ENCODE measurements at regions not wholly inside any gene's neighbourhood (a gene's known extent, or its start where the extent isn't known, plus 50 kb on each side); places are given as distances from the start of the nearest gene placed in this dataset.
"Not testable (repeated sequence)": the region's sequence is repeated elsewhere in the genome, so short reads cannot be mapped to it uniquely, and the experiment has no call there.

DNA sequence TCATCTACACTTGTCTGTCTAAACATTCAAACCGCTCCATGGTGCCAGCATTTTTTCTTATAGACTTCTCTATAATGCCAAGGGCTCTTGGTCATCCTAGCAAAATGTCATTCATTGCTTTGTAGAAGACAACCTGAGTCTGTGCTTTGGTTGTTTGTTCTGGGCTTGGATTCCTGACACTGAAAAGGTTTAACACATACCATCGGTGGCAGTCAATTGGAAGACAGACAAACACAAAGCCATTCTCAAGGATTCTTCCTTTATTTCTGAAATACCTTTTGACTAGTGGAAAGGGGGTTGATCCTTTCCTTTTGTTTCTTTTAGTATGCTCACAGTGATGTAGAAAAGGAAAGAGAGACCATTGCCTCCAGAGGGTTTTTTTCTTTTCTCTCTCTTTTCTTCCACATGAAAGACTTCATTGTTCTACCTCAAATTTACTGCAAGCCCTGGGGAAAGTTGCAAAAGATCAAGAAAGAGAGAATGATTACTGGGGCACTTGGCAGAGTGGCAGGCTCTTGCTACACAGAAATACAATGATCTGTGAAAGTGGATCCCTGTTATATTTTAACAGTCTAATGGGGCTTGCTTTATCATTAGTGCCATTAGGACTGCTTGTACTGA lies 66.4 kb upstream of the TMC1 start:
- H3K27me3 ChIP-seq (ENCODE audit: control insufficient read depth, insufficient read depth, low read length, poor library complexity, severe bottlenecking), result no peaks in the 10 kb centered on the region
- H3K27ac ChIP-seq (ENCODE audit: insufficient read depth, low read depth, low read length, poor library complexity, severe bottlenecking), result peak overlapping the region; percentile 81
- no peaks in the 10 kb centered on the region for H3K9me3 ChIP-seq (ENCODE audit: control insufficient read depth, low read length)
- H3K36me3 ChIP-seq (ENCODE audit: control insufficient read depth, insufficient read depth, low read length), result no peaks in the 10 kb centered on the region
- 19 to 29% methylated on average over 2 of the region's 2 CpGs for WGBS, 2 experiments
- peaks cover 30% of the 10 kb centered on the region for H3K4me1 ChIP-seq (ENCODE audit: control insufficient read depth, insufficient read depth, low read length)
- H3K4me3 ChIP-seq (ENCODE audit: insufficient read depth, low read depth, low read length), result no peak overlapping the region

DNA sequence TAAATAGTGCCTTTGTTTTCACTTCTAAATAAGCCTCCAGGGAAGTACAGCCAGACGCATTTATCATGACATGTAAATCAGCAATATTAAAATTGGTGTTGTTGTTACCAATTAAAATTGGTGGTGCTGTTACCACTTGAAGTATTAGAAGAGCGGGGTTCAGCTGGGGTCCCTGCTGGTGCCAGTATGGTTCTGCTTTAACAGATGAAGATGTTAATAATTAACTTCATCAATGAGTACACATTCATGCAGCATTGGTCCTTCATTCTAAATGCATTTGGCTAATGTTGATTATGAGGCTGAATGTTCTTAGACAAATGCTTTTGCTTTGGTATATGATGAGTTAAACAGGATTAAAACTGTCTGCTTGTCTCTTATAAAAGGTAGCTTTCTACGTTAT lies 67.6 kb upstream of the TMC1 start:
- H3K36me3 ChIP-seq (ENCODE audit: control insufficient read depth, insufficient read depth, low read length), result no peaks in the 10 kb centered on the region
- H3K27me3 ChIP-seq (ENCODE audit: control insufficient read depth, insufficient read depth, low read length, poor library complexity, severe bottlenecking), result no peaks in the 10 kb centered on the region
- no peaks in the 10 kb centered on the region for H3K9me3 ChIP-seq (ENCODE audit: control insufficient read depth, low read length)
- no peak overlapping the region for H3K4me3 ChIP-seq (ENCODE audit: insufficient read depth, low read depth, low read length)
- WGBS, 2 experiments, result 92 to 97% methylated on average over 3 of the region's 3 CpGs
- H3K27ac ChIP-seq (ENCODE audit: insufficient read depth, low read depth, low read length, poor library complexity, severe bottlenecking), result no peak overlapping the region
- H3K4me1 ChIP-seq (ENCODE audit: control insufficient read depth, insufficient read depth, low read length), result peaks cover 23% of the 10 kb centered on the region

DNA sequence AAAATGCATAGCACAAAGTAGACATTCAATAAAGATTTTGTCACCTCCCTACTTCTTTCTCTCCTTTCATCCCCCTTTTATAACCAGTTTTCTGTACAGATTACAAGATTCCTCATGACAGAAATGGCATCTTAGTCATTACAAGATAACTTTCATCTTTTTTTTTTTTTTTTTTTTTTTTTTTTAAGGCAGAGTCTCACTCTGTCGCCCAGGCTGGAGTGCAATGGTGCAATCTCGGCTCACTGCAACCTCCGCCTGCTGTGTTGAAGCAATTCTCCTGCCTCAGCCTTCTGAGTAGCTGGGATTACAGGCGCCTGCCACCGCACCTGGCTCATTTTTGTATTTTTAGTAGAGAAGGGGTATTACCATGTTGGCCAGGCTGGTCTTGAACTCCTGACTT lies 75.2 kb upstream of the TMC1 start:
- not testable (repeated sequence) for H3K36me3 ChIP-seq (ENCODE audit: control insufficient read depth, insufficient read depth, low read length); H3K9me3 ChIP-seq (ENCODE audit: control insufficient read depth, low read length); H3K27me3 ChIP-seq (ENCODE audit: control insufficient read depth, insufficient read depth, low read length, poor library complexity, severe bottlenecking); H3K27ac ChIP-seq (ENCODE audit: insufficient read depth, low read depth, low read length, poor library complexity, severe bottlenecking); H3K4me1 ChIP-seq (ENCODE audit: control insufficient read depth, insufficient read depth, low read length); H3K4me3 ChIP-seq (ENCODE audit: insufficient read depth, low read depth, low read length)
- 92% methylated on average over 5 of the region's 5 CpGs for WGBS, 2 experiments

DNA sequence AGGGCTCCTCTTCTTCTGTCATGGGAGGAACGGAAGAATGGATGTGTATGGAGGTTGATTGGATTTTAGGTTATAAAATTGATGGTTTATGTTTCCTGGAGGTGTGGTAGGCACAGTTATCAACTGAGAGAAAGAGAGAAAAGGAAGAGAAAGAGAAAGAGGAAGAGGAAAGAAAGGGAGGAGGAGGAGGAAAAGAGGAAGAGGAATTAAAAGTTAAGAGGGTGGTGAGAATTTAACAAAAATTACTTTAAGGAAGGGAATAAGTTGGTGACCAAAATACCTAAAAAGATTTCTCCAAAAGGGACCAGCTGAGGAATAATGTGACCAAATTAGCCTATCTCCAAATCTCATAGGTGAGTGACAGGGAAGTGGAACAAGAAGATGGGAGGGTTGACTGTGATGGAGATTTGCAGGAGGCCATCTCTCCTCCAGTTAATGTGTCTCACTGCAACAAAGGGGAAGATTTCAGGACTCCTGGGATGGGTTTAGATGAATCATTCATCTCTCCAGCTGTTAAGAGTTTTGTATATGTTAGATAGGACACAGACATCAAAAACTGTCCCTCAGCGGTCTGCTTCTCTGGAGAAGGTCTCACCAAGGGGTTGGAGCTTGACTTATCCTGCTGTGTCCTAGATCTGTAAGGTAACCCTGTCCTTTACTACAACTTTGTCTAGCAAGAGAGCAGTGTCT lies 76.0 kb upstream of the TMC1 start:
- WGBS, 2 experiments, result 94 to 98% methylated on average over 2 of the region's 2 CpGs
- no peaks in the 10 kb centered on the region for H3K9me3 ChIP-seq (ENCODE audit: control insufficient read depth, low read length)
- no peaks in the 10 kb centered on the region for H3K36me3 ChIP-seq (ENCODE audit: control insufficient read depth, insufficient read depth, low read length)
- H3K4me1 ChIP-seq (ENCODE audit: control insufficient read depth, insufficient read depth, low read length), result peaks cover 14% of the 10 kb centered on the region
- no peak overlapping the region for H3K27ac ChIP-seq (ENCODE audit: insufficient read depth, low read depth, low read length, poor library complexity, severe bottlenecking)
- no peaks in the 10 kb centered on the region for H3K27me3 ChIP-seq (ENCODE audit: control insufficient read depth, insufficient read depth, low read length, poor library complexity, severe bottlenecking)
- no peak overlapping the region for H3K4me3 ChIP-seq (ENCODE audit: insufficient read depth, low read depth, low read length)

DNA sequence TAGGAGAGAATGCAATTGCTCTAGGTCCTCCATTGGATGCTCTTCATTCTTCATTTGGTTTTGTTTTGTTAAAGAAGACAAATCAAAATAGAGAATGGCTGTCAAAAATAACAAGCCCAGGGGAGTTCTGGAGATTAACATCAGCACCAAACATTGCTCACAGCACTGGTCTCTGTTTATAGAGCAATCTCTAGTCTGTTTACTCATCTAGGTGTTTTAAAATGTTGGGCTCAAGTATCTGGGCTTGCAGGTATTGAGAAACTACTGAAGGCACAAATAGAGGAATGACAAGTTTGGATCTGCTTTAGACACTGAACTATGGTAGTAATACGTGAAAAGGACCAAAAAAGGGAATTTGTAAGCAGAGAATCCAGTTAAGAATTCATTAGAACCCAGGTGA lies 77.0 kb upstream of the TMC1 start:
- Histone ChIP-seq H3K36me3 (ENCODE audit: control insufficient read depth, insufficient read depth, low read length) (no peaks in the 10 kb centered on the region), H3K4me3 (ENCODE audit: insufficient read depth, low read depth, low read length) (no peak overlapping the region), H3K9me3 (ENCODE audit: control insufficient read depth, low read length) (no peaks in the 10 kb centered on the region), H3K27me3 (ENCODE audit: control insufficient read depth, insufficient read depth, low read length, poor library complexity, severe bottlenecking) (no peaks in the 10 kb centered on the region), H3K27ac (ENCODE audit: insufficient read depth, low read depth, low read length, poor library complexity, severe bottlenecking) (no peak overlapping the region), H3K4me1 (ENCODE audit: control insufficient read depth, insufficient read depth, low read length) (peaks cover 14% of the 10 kb centered on the region)
- 89 to 90% methylated on average over 1 of the region's 1 CpG for WGBS, 2 experiments

DNA sequence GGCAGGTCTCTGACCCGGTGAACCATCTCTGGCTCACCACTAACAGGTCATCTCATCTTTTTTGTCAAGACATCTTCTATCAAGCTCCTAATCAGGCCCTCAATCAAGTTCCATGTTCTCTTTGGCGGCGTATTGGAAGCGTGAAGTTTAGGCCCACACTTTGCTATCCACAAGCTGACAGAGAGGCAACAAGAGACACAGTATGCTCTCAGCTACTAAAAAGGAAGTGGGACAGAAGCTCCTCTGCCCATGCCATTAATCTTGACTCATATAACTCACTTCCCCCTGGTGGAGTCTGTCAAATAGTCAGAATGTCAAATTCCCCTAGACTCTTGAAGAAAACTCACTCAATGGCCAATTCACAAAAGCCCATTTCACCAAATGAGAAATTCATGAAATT lies 77.6 kb upstream of the TMC1 start:
- no peak overlapping the region for H3K27ac ChIP-seq (ENCODE audit: insufficient read depth, low read depth, low read length, poor library complexity, severe bottlenecking)
- no peaks in the 10 kb centered on the region for H3K27me3 ChIP-seq (ENCODE audit: control insufficient read depth, insufficient read depth, low read length, poor library complexity, severe bottlenecking)
- H3K36me3 ChIP-seq (ENCODE audit: control insufficient read depth, insufficient read depth, low read length), result no peaks in the 10 kb centered on the region
- peaks cover 14% of the 10 kb centered on the region for H3K4me1 ChIP-seq (ENCODE audit: control insufficient read depth, insufficient read depth, low read length)
- H3K9me3 ChIP-seq (ENCODE audit: control insufficient read depth, low read length), result no peaks in the 10 kb centered on the region
- 94 to 96% methylated on average over 4 of the region's 4 CpGs for WGBS, 2 experiments
- no peak overlapping the region for H3K4me3 ChIP-seq (ENCODE audit: insufficient read depth, low read depth, low read length)

DNA sequence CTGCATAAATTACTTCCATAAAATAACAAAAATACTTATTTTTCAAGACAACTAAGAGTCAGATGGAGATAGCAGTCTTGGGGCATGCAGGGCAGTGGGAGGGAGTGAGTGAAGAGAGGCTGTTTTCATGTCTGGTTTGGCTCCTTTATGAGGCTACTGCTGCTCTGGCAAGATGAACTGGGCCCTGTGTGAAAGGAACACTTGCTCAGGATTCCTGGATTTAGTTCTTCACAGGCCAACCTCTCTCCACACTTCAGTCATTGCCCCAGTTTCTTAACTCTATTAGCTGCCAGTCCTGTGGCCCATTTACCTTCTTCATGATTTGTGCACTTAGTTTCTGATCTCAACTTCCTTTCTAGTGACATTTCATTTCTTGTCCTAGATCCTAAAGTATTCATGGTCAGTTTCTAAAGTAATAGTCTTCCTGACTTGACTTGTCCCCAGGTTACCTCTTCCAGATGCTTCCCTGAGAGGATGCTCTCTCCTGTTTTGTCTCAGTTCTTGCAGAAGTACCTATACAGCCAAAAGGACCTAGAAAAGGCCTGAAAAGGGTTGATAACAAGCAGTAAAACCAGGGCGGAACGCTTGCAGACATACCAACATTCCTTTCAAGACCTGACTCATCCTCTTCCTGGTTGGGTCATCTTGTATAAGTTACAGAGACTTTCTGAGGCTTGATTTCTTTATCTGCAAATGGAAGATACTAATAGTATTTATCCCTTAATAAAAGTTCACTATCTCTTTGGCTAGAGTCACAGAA lies 77.0 kb upstream of the ZFAND5 start:
- H3K9me3 ChIP-seq (ENCODE audit: control insufficient read depth, low read length), result peaks cover 2% of the 10 kb centered on the region
- no peaks in the 10 kb centered on the region for H3K27me3 ChIP-seq (ENCODE audit: control insufficient read depth, insufficient read depth, low read length, poor library complexity, severe bottlenecking)
- H3K4me3 ChIP-seq (ENCODE audit: insufficient read depth, low read depth, low read length), result no peak overlapping the region
- H3K4me1 ChIP-seq (ENCODE audit: control insufficient read depth, insufficient read depth, low read length), result peaks cover 14% of the 10 kb centered on the region
- H3K36me3 ChIP-seq (ENCODE audit: control insufficient read depth, insufficient read depth, low read length), result no peaks in the 10 kb centered on the region
- 79 to 80% methylated on average over 2 of the region's 2 CpGs for WGBS, 2 experiments
- H3K27ac ChIP-seq (ENCODE audit: insufficient read depth, low read depth, low read length, poor library complexity, severe bottlenecking), result no peak overlapping the region

DNA sequence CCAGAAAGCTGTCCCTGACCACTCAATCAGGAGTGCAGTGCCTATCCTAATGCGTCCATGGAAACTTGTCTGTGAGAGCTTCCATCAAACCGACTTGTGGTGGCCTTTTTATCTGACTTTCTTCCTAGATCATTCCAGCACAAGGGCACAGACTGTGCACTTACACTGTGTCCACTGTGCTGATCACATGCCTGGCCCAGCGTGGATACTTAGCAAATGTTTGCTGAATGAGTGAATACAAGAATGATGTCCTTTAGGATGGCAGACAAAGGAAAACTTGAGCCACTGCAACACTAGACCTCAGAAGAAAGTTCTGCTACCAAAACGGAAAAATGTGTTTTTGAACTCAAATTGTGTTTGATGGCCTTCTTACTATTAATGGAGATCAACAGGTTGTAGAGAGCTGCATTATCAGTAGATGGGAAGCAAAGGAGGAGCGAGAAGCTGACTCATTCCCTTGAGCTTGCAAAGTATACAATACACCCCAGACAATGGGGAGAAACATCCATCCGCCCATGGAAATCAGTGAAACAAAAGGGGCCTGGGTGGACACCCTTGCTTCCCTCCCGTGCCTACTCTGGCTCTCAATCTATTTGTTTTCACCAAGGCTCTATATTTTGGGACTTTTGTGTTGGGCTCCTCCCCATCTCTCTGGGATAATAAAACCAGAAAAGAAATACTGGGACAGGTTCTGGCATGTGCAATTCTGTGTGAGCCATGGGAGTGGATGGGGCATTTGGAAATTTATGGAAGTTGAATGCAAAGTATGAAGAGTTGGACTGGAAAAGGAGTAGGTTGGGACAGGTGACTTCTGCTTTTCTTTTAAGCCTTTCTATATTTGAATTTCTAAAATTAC lies 76.2 kb upstream of the ZFAND5 start:
- Histone ChIP-seq H3K27me3 (ENCODE audit: control insufficient read depth, insufficient read depth, low read length, poor library complexity, severe bottlenecking) (no peaks in the 10 kb centered on the region), H3K4me3 (ENCODE audit: insufficient read depth, low read depth, low read length) (no peak overlapping the region), H3K27ac (ENCODE audit: insufficient read depth, low read depth, low read length, poor library complexity, severe bottlenecking) (no peak overlapping the region), H3K36me3 (ENCODE audit: control insufficient read depth, insufficient read depth, low read length) (no peaks in the 10 kb centered on the region), H3K4me1 (ENCODE audit: control insufficient read depth, insufficient read depth, low read length) (peaks cover 14% of the 10 kb centered on the region), H3K9me3 (ENCODE audit: control insufficient read depth, low read length) (peaks cover 2% of the 10 kb centered on the region)
- 64 to 72% methylated on average over 7 of the region's 7 CpGs for WGBS, 2 experiments

DNA sequence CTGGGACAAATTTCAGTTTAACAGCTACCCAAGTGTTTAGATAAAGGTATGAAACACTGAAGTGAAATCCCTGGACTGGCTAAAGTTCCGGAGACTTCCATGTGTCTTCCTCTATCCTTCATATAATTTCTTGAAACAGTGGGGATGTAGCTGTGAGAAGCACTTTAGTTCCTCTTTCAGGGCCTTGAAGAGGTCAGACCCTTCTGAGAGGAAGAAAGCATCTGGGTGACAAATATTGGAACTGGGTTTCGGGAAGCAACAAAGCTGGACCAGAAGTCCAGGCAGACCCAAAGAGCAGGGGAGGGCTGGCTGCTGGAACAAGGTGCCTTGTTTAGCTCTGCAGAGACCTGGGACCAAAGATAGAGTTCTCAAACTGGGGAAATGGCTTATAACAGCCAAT lies 75.4 kb upstream of the ZFAND5 start:
- 89 to 96% methylated on average over 2 of the region's 2 CpGs for WGBS, 2 experiments
- peaks cover 2% of the 10 kb centered on the region for H3K9me3 ChIP-seq (ENCODE audit: control insufficient read depth, low read length)
- H3K27me3 ChIP-seq (ENCODE audit: control insufficient read depth, insufficient read depth, low read length, poor library complexity, severe bottlenecking), result no peaks in the 10 kb centered on the region
- no peak overlapping the region for H3K27ac ChIP-seq (ENCODE audit: insufficient read depth, low read depth, low read length, poor library complexity, severe bottlenecking)
- no peak overlapping the region for H3K4me3 ChIP-seq (ENCODE audit: insufficient read depth, low read depth, low read length)
- H3K4me1 ChIP-seq (ENCODE audit: control insufficient read depth, insufficient read depth, low read length), result peaks cover 14% of the 10 kb centered on the region
- no peaks in the 10 kb centered on the region for H3K36me3 ChIP-seq (ENCODE audit: control insufficient read depth, insufficient read depth, low read length)
